Liver (tissue), 8 donors: ENCODE measurements at regions not wholly inside any gene's neighbourhood (a gene's known extent, or its start where the extent isn't known, plus 50 kb on each side); places are given as distances from the start of the nearest gene placed in this dataset.

Experiments
- DNase-seq: peaks from one replicate; pipeline ENCODE4 v3.0.0-alpha.2; 2017; ENCODE audit warnings: low spot score
- H3K27ac ChIP-seq, 2 donors: one replicate each; pipeline ENCODE4 v1.7.0; 2013; ENCODE audit warnings: inconsistent platforms in 2 of 2, low read length in 2 of 2, control low read depth in 1 of 2, low read depth in 1 of 2, mild to moderate bottlenecking in 1 of 2
- H3K27me3 ChIP-seq, 4 donors: one replicate each; pipeline versions ENCODE4 v1.6.1 to v1.7.0; 2013; ENCODE audit warnings: low read length in 3 of 4, inconsistent platforms in 1 of 4, mild to moderate bottlenecking in 1 of 4, moderate library complexity in 1 of 4; ENCODE audit not compliant: control insufficient read depth in 4 of 4, insufficient read depth in 4 of 4
- H3K36me3 ChIP-seq, 4 donors: one replicate each; pipeline versions ENCODE4 v1.6.1 to v1.7.0; 2013; ENCODE audit warnings: low read length in 3 of 4, mild to moderate bottlenecking in 3 of 4, low read depth in 1 of 4, moderate library complexity in 1 of 4; ENCODE audit not compliant: control insufficient read depth in 4 of 4, insufficient read depth in 3 of 4
- H3K4me1 ChIP-seq, 4 donors: one replicate each; pipeline versions ENCODE4 v1.6.1 to v1.7.0; 2013; ENCODE audit warnings: low read length in 3 of 4, mild to moderate bottlenecking in 3 of 4, moderate library complexity in 1 of 4; ENCODE audit not compliant: control insufficient read depth in 4 of 4, insufficient read depth in 4 of 4
- H3K4me3 ChIP-seq, 3 donors: one replicate each; pipeline versions ENCODE4 v1.6.1 to v1.7.0; 2013; ENCODE audit warnings: low read length in 3 of 3, control low read depth in 1 of 3, low read depth in 1 of 3, mild to moderate bottlenecking in 1 of 3
- H3K9ac ChIP-seq, 2 donors: one replicate each; pipeline ENCODE4 v1.7.0; 2013; ENCODE audit warnings: low read length in 2 of 2, mild to moderate bottlenecking in 2 of 2, moderate library complexity in 2 of 2, control low read depth in 1 of 2, low read depth in 1 of 2
- H3K9me3 ChIP-seq, 4 donors: one replicate each; pipeline versions ENCODE4 v1.6.1 to v1.7.0; 2013; ENCODE audit warnings: low read length in 3 of 4; ENCODE audit not compliant: control insufficient read depth in 4 of 4
- CTCF ChIP-seq: fragments of 150-350 bp; IDR thresholded peaks from 2 replicates; pipeline ENCODE4 v1.5.1; 2017; ENCODE audit warnings: improper control_type of control experiment, low read depth, low read length; ENCODE audit not compliant: missing input control
- EGR1 ChIP-seq, 2 donors: IDR thresholded peaks; 2 replicates each; pipeline ENCODE4 v1.6.1; 2016 to 2018; ENCODE audit warnings: antibody characterized with exemption in 2 of 2, low read depth in 2 of 2
- FOXA1 ChIP-seq: IDR thresholded peaks from 2 replicates; pipeline ENCODE4 v1.6.1; 2016; ENCODE audit warnings: antibody characterized with exemption
- FOXA2 ChIP-seq: IDR thresholded peaks from 2 replicates; pipeline ENCODE4 v1.6.1; 2016; ENCODE audit warnings: antibody characterized with exemption
- GABPA ChIP-seq, 2 donors: IDR thresholded peaks in 1 of 2; conservative IDR thresholded peaks in 1 of 2; 2 replicates each; pipeline ENCODE4 v1.6.1; 2016; ENCODE audit warnings: antibody characterized with exemption in 2 of 2, mild to moderate bottlenecking in 1 of 2, moderate library complexity in 1 of 2
- HNF4A ChIP-seq, 2 donors: conservative IDR thresholded peaks; 2 replicates each; pipeline ENCODE4 v1.6.1; 2016; ENCODE audit warnings: antibody characterized with exemption in 2 of 2, mild to moderate bottlenecking in 2 of 2
- HNF4G ChIP-seq: IDR thresholded peaks from 2 replicates; pipeline ENCODE4 v1.6.1; 2016; ENCODE audit warnings: antibody characterized with exemption
- JUND ChIP-seq, 2 donors: IDR thresholded peaks; 2 replicates each; pipeline ENCODE4 v1.6.1; 2016; ENCODE audit warnings: antibody characterized with exemption in 2 of 2
- MAX ChIP-seq: IDR thresholded peaks from 2 replicates; pipeline ENCODE4 v1.6.1; 2016; ENCODE audit warnings: antibody characterized with exemption
- NR2F2 ChIP-seq: IDR thresholded peaks from 2 replicates; pipeline ENCODE4 v1.6.1; 2016; ENCODE audit warnings: antibody characterized with exemption
- RAD21 ChIP-seq, 2 donors: IDR thresholded peaks; 2 replicates each; pipeline ENCODE4 v1.6.1; 2016; ENCODE audit warnings: antibody characterized with exemption in 2 of 2, mild to moderate bottlenecking in 2 of 2
- REST ChIP-seq: IDR thresholded peaks from 2 replicates; pipeline ENCODE4 v1.6.1; 2016; ENCODE audit warnings: antibody characterized with exemption, mild to moderate bottlenecking
- RXRA ChIP-seq, 2 donors: IDR thresholded peaks; 2 replicates each; pipeline ENCODE4 v1.6.1; 2017 to 2018; ENCODE audit warnings: antibody characterized with exemption in 2 of 2, mild to moderate bottlenecking in 1 of 2
- SP1 ChIP-seq: IDR thresholded peaks from 2 replicates; pipeline ENCODE4 v1.6.1; 2018; ENCODE audit warnings: antibody characterized with exemption, mild to moderate bottlenecking
- TAF1 ChIP-seq: conservative IDR thresholded peaks from 2 replicates; pipeline ENCODE4 v1.6.1; 2016; ENCODE audit warnings: antibody characterized with exemption, mild to moderate bottlenecking
- YY1 ChIP-seq: IDR thresholded peaks from 2 replicates; pipeline ENCODE4 v1.6.1; 2016; ENCODE audit warnings: antibody characterized with exemption, mild to moderate bottlenecking
- ZBTB33 ChIP-seq: IDR thresholded peaks from 2 replicates; pipeline ENCODE4 v1.6.1; 2016; ENCODE audit warnings: antibody characterized with exemption
- WGBS: extraction: QIAGEN DNeasy Blood & Tissue Kit; methylation state at CpG from one replicate; pipeline ENCODE4 v1.1.7; 2013; 5-methylcytosine and 5-hydroxymethylcytosine counted together
- TF ChIP-seq, protein P1 (sequence below): IDR thresholded peaks from 2 replicates; pipeline ENCODE4 v1.6.1; 2016; ENCODE audit warnings: antibody characterized with exemption
- donor health status: healthy.
- donor health status: healthy.
- donor health status: healthy.
- donor health status: healthy.
- donor health status: healthy.

DNA sequence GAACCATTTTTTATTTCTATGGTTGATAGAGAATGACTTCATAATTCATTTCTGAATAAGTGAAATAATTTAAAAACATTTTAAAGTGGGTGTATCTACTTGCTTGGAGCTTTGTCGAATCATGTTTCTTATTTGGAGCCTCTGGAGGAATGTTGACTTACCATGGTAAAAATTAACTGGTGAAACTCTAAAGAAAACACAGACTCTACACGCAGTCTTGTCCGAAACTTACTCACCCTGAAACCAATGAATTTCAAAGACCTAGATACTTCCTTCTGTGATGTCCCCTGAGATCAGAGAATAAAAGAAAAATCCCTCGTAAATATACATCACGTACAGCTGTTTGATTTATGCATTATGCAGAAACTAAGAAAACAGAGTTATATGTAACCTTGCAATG lies 665.2 kb upstream of the NRXN1 start:
- no peaks in the 10 kb centered on the region for H3K36me3 ChIP-seq
- peak overlapping the region in 1 of 2 donors; percentile 50 for H3K27ac ChIP-seq
- H3K27me3 ChIP-seq = no peaks in the 10 kb centered on the region
- H3K9ac ChIP-seq = peak overlapping the region in 1 of 2 donors; percentile 53
- WGBS = 35% methylated on average over 5 of the region's 5 CpGs
- DNase-seq = no peak
- peak; percentile 36 for TF ChIP-seq SP1
- no peak for TF ChIP-seq ZBTB33
- TF ChIP-seq HNF4A (conservative IDR thresholded peaks at IDR 0.05) = peak; percentile 8 to 22
- no peak for TF ChIP-seq REST
- TF ChIP-seq JUND (IDR thresholded peaks at IDR 0.05) = peak in 1 of 2 donors; percentile 8
- TF ChIP-seq NR2F2 = no peak
- H3K9me3 ChIP-seq = no peaks in the 10 kb centered on the region
- no peak overlapping the region for H3K4me3 ChIP-seq
- peaks cover 0 to 7% (median 3%) of the 10 kb centered on the region in 4 donors for H3K4me1 ChIP-seq

DNA sequence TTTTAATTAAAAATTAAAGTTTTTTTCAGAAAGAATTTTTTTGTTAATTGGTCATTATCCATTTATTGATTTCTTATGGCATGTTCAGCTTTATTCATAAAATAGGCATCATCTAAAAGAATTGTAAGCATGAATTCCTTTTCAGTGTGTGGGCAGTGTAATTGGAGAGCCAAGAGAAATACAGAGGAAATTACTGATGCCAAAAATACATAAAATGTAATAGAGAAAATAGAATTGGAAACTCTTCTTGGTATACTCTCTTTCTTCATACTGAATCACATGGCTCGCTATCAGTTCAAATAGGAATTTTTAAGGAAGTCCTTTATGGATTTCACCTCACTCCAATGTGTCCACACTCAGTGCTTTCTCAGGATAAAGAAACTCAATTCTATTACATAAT lies 663.6 kb upstream of the NRXN1 start:
- DNase-seq = no peak
- Histone ChIP-seq H3K27ac (no peak overlapping the region), H3K27me3 (no peaks in the 10 kb centered on the region), H3K9me3 (no peaks in the 10 kb centered on the region), H3K36me3 (no peaks in the 10 kb centered on the region), H3K4me3 (no peak overlapping the region), H3K4me1 (peaks cover 0 to 7% (median 3%) of the 10 kb centered on the region in 4 donors), H3K9ac (no peak overlapping the region)
- WGBS = 92% methylated on average over 1 of the region's 1 CpG
- no peak for TF ChIP-seq RXRA (IDR thresholded peaks at IDR 0.05)
- TF ChIP-seq GABPA (IDR thresholded peaks at IDR 0.05 in 1 of 2, conservative IDR thresholded peaks at IDR 0.05 in 1 of 2) = no peak
- TF ChIP-seq TAF1 = no peak
- TF ChIP-seq FOXA1 = no peak
- TF ChIP-seq FOXA2 = no peak
- TF ChIP-seq MAX = no peak
- TF ChIP-seq, protein P1, sequence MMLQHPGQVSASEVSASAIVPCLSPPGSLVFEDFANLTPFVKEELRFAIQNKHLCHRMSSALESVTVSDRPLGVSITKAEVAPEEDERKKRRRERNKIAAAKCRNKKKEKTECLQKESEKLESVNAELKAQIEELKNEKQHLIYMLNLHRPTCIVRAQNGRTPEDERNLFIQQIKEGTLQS = no peak
- no peak for TF ChIP-seq ZBTB33
- TF ChIP-seq HNF4A (conservative IDR thresholded peaks at IDR 0.05) = no peak
- TF ChIP-seq YY1 = no peak
- TF ChIP-seq CTCF = no peak
- TF ChIP-seq NR2F2 = no peak
- no peak for TF ChIP-seq HNF4G
- no peak for TF ChIP-seq EGR1 (IDR thresholded peaks at IDR 0.05; ENCODE audit: low read depth in 2 of 2)
- TF ChIP-seq RAD21 (IDR thresholded peaks at IDR 0.05) = no peak
- TF ChIP-seq JUND (IDR thresholded peaks at IDR 0.05) = no peak
